Fibroblast of skin of right biceps (primary cell): ENCODE measurements at regions not wholly inside any gene's neighbourhood (a gene's known extent, or its start where the extent isn't known, plus 50 kb on each side); places are given as distances from the start of the nearest gene placed in this dataset.
A peak's percentile ranks its signal among the peaks of the same experiment; 100 is the strongest.
"Not testable (repeated sequence)": the region's sequence is repeated elsewhere in the genome, so short reads cannot be mapped to it uniquely, and the experiment has no call there.

Experiments used
- DNase-seq: peaks from one replicate; pipeline ENCODE4 v3.0.0-alpha.2; 2013

DNA sequence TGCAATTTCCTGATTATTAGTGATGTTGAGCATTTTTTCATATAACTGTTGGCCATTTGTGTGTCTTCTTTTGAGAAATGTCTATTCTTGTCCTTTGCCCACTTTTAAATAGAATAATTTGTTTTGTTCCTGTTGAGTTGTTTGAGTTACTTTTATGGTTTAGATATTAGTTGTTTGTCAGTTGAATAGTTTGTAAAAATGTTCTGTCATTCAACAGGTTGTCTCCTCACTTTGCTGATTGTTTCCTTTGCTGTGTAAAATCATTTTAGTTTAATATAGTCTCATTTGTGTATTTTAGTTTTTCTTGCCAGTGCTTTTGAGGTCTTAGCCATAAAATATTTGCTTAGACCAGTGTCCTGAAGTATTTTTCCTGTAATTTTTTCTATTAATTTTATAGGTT, 181.8 kb upstream of the GLRA2 start:
- no peak for DNase-seq

GRCh38 chrX:14344172-14344940, 185.0 kb upstream of the GLRA2 start:
- DNase-seq = peak; percentile 32

GRCh38 chrX:14309431-14309830, 219.9 kb upstream of the GLRA2 start:
- no peak for DNase-seq

GRCh38 chrX:14308976-14309375, 220.4 kb upstream of the GLRA2 start:
- not testable (repeated sequence) for DNase-seq

- peak; percentile 0 for DNase-seq
These were observed 225.4 kb upstream of the GLRA2 start for GRCh38 chrX:14303891-14304290.

DNA sequence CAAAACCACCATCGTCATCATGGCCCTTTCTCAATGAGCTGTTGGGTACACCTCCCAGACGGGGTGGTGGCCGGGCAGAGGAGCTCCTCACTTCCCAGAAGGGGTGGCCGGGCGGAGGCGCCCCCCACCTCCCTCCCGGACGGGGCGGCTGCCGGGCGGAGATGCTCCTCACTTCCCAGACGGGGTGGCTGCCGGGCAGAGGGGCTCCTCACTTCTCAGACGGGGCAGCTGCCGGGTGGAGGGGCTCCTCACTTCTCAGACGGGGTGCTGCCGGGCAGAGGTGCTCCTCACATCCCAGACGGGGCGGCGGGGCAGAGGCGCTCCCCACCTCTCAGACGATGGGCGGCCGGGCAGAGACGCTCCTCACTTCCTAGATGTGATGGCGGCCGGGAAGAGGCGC, 226.8 kb upstream of the GLRA2 start:
- not testable (repeated sequence) for DNase-seq

- no peak for DNase-seq
These were observed 229.0 kb upstream of the GLRA2 start for GRCh38 chrX:14300376-14300775.

DNA sequence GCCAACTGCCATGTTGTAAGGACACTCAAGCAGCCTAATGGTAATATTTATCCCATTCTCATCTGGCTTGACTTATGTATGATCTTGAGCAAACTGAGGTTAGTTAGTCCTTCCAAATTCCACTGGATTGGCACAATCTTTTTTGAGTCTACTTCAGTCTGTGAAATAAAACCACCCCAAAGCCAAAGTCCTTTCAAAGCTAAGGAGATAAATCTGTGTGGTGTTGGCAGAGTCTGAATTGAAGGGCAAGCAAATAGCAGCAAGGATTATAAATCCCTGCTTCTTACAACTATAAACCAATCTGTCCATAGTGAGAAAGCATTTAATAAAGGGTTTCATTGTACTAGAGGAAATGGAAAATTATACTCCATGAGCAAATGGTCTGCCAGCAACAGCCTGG, 233.9 kb upstream of the GLRA2 start:
- no peak for DNase-seq

DNA sequence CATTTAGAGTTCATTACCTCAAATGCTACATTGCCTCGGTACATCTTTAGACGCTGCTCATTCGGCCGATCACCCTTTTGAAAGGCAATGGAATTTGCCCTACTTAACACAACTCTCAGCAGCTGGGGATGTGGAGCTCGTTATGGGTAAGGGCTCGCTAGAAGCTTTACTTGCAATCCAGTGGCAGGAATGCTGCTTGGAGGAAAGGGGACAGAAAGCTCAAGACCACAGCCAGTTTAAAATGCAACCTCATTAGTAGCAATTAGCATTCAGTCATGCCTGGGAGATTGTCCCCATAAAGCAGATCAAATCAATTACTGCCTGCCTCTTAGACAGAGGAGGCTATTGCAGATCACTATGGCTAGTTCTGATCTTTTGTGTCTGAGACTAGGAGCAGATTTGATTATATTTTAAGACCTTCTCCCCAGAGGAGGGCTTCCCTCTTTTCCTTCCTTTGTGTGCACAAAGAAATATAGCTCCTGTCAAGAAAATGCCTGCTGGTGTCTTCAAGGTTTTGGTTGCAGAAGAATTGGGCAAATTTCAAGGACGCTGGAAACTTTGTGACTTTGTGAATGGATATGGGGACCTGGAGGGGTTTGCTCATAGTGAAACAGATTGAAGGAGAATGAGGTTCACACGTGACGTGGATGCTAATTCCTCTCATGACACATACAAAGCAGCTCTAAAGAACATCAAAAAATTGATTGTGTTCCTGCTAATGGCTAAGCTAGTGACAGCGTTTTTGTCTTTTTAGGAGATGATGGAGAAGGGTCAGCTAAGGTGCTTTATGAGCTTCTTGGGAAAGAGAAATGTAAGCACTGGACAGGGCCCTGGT, 237.5 kb upstream of the GLRA2 start:
- no peak for DNase-seq

DNA sequence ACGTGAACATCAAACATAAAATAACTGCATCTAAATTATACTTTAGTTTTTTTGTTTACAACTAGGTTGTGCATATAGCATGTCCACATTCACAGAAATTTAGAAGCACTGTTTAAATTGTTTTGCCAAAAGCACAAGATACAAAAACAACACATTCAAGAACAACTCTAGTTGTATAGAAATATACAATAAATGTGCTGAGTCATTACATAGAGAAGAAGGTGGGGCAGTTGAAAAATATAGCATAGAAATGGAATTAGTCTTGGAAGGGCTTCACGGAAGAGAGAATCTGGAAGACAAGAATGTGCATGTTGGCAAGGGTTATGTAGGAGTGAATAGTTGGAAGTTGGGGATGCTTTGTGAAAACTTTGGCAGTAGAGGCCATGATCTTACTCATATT, 239.0 kb upstream of the GLRA2 start:
- peak; percentile 9 for DNase-seq

DNA sequence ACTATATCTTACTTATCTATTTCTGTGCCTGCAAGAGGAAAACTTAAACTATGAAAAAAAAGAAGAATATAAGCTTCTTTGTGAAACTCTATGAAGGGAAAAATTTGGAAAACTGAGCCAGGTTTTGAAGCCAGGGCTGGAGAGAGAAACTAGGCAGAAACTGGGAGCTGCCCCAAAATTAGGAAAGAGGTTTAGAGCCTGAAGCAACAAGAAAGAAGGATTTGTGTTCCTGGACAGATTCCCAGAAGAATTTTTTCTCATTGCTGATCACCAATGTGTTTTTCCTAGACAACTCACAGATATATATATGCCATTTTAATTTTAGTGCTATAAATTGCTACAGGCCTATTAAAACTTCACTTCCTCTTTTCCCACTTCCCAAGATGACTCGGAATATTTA, 245.0 kb upstream of the GEMIN8 start:
- no peak for DNase-seq

DNA sequence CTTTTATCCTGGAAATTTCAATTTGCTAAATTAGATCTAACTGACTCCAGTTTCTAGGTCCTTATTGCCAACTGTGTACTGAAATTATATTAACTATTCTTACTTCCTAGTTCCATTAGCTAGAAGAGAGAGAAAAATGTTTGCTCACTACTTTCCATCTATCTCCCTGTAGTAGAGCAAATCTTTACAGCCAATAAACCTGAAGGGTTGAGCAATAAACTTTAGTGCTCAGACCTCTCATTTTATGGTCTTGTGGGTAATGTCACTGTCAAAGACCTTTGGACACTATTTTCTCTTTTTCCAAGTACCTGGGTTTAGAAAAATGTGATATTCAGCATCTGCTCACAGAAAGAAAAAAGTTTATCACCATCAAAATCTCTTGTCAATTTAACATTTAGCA, 237.5 kb upstream of the GEMIN8 start:
- DNase-seq = no peak

GRCh38 chrX:14266705-14267104, 237.0 kb upstream of the GEMIN8 start:
- no peak for DNase-seq

GRCh38 chrX:14243823-14244222, 214.1 kb upstream of the GEMIN8 start:
- no peak for DNase-seq

DNA sequence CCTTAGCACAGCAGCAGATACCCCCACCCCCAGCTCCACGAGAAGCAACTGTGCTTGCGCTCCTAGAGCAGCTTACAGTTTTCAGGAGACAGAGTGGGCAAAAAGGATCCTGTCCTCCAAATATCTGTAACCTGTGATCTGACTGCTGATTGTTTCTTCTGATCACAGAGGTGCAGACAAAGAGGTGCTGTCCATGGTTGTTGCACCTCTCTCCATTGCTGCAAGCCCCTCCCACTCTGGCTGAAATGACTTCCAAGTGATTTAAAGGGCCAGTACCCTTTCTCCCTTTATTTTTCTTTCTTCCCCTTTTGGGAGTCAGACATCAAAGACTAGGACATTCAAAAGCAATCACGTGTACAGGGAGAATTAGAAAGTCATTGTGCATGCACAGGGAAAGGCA, 205.3 kb upstream of the GEMIN8 start:
- DNase-seq = no peak

DNA sequence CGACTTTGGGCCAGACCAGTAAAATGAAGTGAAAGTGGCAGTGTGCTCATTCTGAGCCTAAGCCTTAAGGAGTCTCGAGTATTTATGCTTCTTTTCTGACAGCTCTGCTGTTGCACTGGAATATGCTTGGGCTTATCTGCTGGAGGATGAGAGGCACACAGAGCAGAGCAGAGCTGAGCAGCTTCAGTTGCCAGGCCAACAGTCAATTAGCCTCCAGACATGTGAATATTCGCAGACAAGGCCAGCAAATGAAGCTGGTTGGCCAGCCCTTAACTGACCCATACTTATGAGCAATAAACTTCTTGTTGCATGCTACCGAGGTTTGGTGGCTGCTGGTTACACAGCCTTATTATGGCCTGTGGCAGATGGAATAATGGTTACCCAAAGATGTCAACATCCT, 203.0 kb upstream of the GEMIN8 start:
- no peak for DNase-seq

DNA sequence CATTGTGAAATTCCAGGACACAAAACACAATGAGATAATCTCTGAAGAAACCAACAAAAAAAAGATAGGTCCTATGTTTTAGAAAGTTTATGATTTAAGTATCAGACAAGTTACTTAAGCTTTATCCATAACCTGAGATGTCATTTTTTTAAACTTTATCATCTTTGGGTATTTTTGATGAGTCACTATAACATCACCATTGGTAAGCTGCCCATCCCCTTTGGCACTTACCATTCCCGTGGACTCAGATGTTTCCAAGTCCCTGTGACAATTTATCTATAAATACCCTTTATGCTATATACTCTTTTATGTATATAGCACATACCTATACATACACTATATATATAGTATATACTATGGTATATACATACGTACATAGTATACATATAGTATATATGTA, 198.9 kb upstream of the GEMIN8 start:
- DNase-seq = peak; percentile 0

- DNase-seq = no peak
These were observed 190.8 kb upstream of the GEMIN8 start for GRCh38 chrX:14220386-14220944.

DNA sequence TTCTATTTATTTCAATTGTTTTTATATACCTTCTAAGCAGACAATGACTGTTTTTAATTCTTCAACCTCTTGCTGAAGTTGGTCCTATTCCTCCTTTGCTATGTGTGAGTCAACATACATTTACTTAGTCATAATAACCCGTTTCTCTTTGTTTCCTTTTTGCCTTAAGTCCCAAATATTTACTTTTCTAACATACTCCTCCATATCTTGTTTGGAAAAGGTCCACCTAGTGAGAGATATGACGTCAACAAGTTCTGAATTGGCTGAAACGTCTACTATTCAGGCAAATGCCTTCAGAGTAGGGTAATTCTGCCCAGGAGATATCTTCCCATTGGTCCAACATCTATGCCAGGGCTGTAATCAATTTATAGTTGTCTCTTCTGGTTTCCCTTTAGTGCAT, 179.3 kb upstream of the GEMIN8 start:
- no peak for DNase-seq

DNA sequence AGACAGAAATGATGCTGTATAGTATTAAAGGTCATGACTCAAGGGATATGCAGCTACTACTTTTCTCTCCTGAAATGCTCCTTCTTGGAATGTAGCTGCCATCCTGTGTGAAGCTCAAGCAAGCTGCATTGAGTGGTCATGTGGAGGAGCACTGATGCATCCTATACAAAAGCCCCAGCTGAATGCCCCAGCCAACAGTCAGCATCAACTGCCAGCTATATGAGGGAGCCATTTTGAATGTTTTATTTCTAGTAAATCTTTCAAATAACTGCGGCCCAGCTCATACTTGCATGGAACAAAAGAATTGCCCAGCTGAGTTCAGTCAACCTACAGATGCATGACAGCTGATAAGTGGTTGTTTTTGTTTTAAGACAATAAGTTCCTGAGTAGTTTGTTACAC, 165.0 kb upstream of the GEMIN8 start:
- no peak for DNase-seq

DNA sequence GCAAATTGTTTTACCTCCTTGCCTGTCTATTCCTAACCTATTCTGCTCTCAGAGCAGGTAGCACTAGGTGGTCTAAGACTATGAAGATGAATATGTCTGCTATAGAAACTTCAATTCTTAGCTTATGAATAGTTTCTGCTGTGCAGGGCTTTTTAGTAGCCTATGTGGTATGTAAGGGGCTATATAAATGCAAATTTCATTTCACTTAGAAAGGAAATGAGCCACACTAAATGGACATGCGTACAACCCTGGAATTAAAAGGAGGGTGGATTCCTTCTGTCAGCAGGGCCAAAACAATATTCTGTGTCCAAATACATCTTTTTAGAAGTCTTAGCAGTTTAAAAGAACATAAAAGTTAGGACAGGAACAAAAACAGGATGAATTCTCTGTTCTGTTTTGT, 163.9 kb upstream of the GEMIN8 start:
- DNase-seq = no peak

GRCh38 chrX:14173873-14174272, 144.2 kb upstream of the GEMIN8 start:
- DNase-seq = no peak

- DNase-seq = no peak
These were observed 135.1 kb upstream of the GEMIN8 start for GRCh38 chrX:14164828-14165227.

DNA sequence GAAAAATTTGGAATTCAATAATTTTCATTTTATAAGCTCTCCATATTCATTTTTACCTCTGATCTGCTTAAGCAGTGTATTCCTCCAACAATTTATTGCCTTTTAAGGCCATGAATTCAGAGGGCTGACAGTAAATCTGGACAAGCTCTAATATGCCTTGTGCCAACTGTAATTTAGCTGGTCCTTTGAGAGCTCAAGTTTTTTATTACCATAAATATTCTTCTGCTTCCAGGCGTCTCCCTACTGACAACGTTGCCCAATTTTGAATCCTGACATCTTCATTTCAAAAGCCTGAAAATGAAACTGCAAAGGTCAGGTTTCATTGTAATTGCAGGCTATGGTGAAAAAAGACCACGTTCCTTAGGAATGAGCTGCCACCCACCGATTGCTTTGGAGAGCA, 95.8 kb upstream of the GEMIN8 start:
- no peak for DNase-seq
